ENCODE measurements at regions not wholly inside any gene's neighbourhood (a gene's known extent, or its start where the extent isn't known, plus 50 kb on each side); places are given as distances from the start of the nearest gene placed in this dataset.

- TF ChIP-seq, protein P1, sequence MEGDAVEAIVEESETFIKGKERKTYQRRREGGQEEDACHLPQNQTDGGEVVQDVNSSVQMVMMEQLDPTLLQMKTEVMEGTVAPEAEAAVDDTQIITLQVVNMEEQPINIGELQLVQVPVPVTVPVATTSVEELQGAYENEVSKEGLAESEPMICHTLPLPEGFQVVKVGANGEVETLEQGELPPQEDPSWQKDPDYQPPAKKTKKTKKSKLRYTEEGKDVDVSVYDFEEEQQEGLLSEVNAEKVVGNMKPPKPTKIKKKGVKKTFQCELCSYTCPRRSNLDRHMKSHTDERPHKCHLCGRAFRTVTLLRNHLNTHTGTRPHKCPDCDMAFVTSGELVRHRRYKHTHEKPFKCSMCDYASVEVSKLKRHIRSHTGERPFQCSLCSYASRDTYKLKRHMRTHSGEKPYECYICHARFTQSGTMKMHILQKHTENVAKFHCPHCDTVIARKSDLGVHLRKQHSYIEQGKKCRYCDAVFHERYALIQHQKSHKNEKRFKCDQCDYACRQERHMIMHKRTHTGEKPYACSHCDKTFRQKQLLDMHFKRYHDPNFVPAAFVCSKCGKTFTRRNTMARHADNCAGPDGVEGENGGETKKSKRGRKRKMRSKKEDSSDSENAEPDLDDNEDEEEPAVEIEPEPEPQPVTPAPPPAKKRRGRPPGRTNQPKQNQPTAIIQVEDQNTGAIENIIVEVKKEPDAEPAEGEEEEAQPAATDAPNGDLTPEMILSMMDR (IDR thresholded peaks at IDR 0.05; ENCODE audit: poor library complexity, severe bottlenecking), result no peak
- no peak for TF ChIP-seq EZH2 (IDR thresholded peaks at IDR 0.05; ENCODE audit: borderline replicate concordance, insufficient read depth, low read length, poor library complexity, severe bottlenecking)
- TF ChIP-seq EP300 (conservative IDR thresholded peaks at IDR 0.05; ENCODE audit: poor library complexity, severe bottlenecking), result no peak
- no peak for TF ChIP-seq SMC3 (conservative IDR thresholded peaks at IDR 0.05; ENCODE audit: poor library complexity)
- TF ChIP-seq TAF1 (IDR thresholded peaks at IDR 0.05; ENCODE audit: low read depth), result no peak
- TF ChIP-seq, protein P2, sequence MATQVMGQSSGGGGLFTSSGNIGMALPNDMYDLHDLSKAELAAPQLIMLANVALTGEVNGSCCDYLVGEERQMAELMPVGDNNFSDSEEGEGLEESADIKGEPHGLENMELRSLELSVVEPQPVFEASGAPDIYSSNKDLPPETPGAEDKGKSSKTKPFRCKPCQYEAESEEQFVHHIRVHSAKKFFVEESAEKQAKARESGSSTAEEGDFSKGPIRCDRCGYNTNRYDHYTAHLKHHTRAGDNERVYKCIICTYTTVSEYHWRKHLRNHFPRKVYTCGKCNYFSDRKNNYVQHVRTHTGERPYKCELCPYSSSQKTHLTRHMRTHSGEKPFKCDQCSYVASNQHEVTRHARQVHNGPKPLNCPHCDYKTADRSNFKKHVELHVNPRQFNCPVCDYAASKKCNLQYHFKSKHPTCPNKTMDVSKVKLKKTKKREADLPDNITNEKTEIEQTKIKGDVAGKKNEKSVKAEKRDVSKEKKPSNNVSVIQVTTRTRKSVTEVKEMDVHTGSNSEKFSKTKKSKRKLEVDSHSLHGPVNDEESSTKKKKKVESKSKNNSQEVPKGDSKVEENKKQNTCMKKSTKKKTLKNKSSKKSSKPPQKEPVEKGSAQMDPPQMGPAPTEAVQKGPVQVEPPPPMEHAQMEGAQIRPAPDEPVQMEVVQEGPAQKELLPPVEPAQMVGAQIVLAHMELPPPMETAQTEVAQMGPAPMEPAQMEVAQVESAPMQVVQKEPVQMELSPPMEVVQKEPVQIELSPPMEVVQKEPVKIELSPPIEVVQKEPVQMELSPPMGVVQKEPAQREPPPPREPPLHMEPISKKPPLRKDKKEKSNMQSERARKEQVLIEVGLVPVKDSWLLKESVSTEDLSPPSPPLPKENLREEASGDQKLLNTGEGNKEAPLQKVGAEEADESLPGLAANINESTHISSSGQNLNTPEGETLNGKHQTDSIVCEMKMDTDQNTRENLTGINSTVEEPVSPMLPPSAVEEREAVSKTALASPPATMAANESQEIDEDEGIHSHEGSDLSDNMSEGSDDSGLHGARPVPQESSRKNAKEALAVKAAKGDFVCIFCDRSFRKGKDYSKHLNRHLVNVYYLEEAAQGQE (IDR thresholded peaks at IDR 0.05; ENCODE audit: borderline replicate concordance), result no peak
- TF ChIP-seq POLR2AphosphoS5 (IDR thresholded peaks at IDR 0.05), result no peak
- no peak for TF ChIP-seq MXI1 (conservative IDR thresholded peaks at IDR 0.05; ENCODE audit: poor library complexity, severe bottlenecking)
- TF ChIP-seq RAD21 (conservative IDR thresholded peaks at IDR 0.05), result no peak
Observed at GRCh38 chr6:28775052-28775376, 148.8 kb downstream of the TRIM27 start.

Data from neural cell (in vitro differentiated cells).